A673 (cell line): ENCODE measurements at regions not wholly inside any gene's neighbourhood (a gene's known extent, or its start where the extent isn't known, plus 50 kb on each side); places are given as distances from the start of the nearest gene placed in this dataset.

Experiments
- BruUV-seq: library from RNA; stranded (reverse); fragments of 400-500 nt; replicated peaks from 2 replicates; lab custom pipeline; 2021; lab: Mats Ljungman, UMichigan
- CTCF ChIA-PET: fragments of 300-600 bp; sonication (Branson Sonifier 250); formaldehyde crosslinking; loops from one replicate; lab custom pipeline; 2022; ENCODE audit warnings: antibody characterized with exemption; lab: Charles Lee
- POLR2A ChIA-PET: fragments of 300-600 bp; sonication (Branson Sonifier 250); formaldehyde crosslinking; loops from one replicate; lab custom pipeline; 2022; ENCODE audit warnings: antibody characterized with exemption; ENCODE audit not compliant: low non-redundant PET; lab: Charles Lee
- DNase-seq: peaks from one replicate; pipeline ENCODE4 v3.0.0-alpha.2; 2015; ENCODE audit warnings: low spot score
- H3K27ac ChIP-seq: fragments of 200-600 bp; sonication (generic); 2 replicates; pipeline ENCODE4 v1.5.1; 2016; ENCODE audit warnings: mixed run types, low read depth, mild to moderate bottlenecking, mixed read lengths, antibody characterized with exemption, low read length; ENCODE audit not compliant: poor library complexity, severe bottlenecking
- H3K27me3 ChIP-seq: fragments of 200-600 bp; sonication (generic); replicated peaks from 2 replicates; pipeline ENCODE4 v1.6.1; 2017; ENCODE audit warnings: mixed run types, low read depth, mild to moderate bottlenecking, mixed read lengths, antibody characterized with exemption, low read length; ENCODE audit not compliant: insufficient read depth, poor library complexity
- H3K36me3 ChIP-seq: fragments of 200-600 bp; sonication (generic); 2 replicates; pipeline ENCODE4 v1.6.1; 2016; ENCODE audit warnings: mixed run types, mild to moderate bottlenecking, mixed read lengths, antibody characterized with exemption, low read length; ENCODE audit not compliant: insufficient read depth, poor library complexity, severe bottlenecking
- H3K4me1 ChIP-seq: fragments of 200-600 bp; sonication (generic); 2 replicates; pipeline ENCODE4 v1.6.1; 2017; ENCODE audit warnings: mixed run types, mild to moderate bottlenecking, mixed read lengths, antibody characterized with exemption, low read length; ENCODE audit not compliant: insufficient read depth, poor library complexity, severe bottlenecking
- H3K4me3 ChIP-seq: fragments of 200-600 bp; sonication (generic); 2 replicates; pipeline ENCODE4 v1.5.1; 2016; ENCODE audit warnings: low read depth, mixed run types, mild to moderate bottlenecking, mixed read lengths, low read length; ENCODE audit not compliant: poor library complexity, severe bottlenecking
- H3K9me3 ChIP-seq: fragments of 200-600 bp; sonication (generic); 2 replicates; pipeline ENCODE4 v1.6.1; 2016; ENCODE audit warnings: mixed run types, low read depth, mild to moderate bottlenecking, mixed read lengths, antibody characterized with exemption, low read length; ENCODE audit not compliant: poor library complexity, severe bottlenecking
- EZH2 ChIP-seq: fragments of 200-600 bp; sonication (generic); IDR thresholded peaks from 2 replicates; pipeline ENCODE4 v1.6.1; 2017; ENCODE audit warnings: borderline replicate concordance, low read depth, mild to moderate bottlenecking, mixed read lengths, antibody characterized with exemption, low read length; ENCODE audit not compliant: poor library complexity, severe bottlenecking
- intact Hi-C: fragments of 100-400 bp; cut with micrococcal nuclease; formaldehyde crosslinking; loops from one replicate; pipeline ENCODE4 v1.10.0; 2022; ENCODE audit not compliant: unreplicated experiment
- TF ChIP-seq, protein P1 (sequence below): fragments of 300-800, 200-600 bp; sonication (generic); conservative IDR thresholded peaks from 2 replicates; pipeline ENCODE4 v1.5.1; 2017; ENCODE audit warnings: low read depth, mild to moderate bottlenecking, antibody characterized with exemption, low read length, moderate library complexity, mixed read lengths

DNA sequence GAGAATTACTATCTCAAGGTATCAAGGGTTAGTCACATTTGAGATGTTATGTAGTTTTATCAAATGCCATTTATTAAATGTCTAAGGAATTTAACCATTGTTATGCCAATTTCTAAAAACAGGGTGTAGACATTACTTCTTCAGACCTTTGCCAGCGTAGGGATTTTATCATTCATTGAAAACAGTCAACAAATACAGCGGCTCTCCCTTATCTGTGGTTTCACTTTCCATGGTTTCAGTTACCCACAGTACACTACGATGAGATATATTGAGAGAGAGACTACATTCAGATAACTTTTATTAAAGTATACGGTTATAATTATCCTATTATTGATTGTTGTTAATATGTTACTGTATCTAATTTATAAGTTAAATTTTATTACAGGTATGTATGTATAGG lies 234.7 kb downstream of the TMX3 start:
- DNase-seq, result no peak
- ChIA-PET CTCF (no interaction called here), POLR2A (no interaction called here)
- H3K36me3 ChIP-seq, result peaks cover 13% of the 10 kb centered on the region
- peaks cover 6% of the 10 kb centered on the region for H3K9me3 ChIP-seq
- H3K27ac ChIP-seq, result no peak overlapping the region
- intact Hi-C loops, result no loop called here
- H3K4me3 ChIP-seq, result no peak overlapping the region
- no TSS peak for BruUV-seq
- TF ChIP-seq, protein P1, sequence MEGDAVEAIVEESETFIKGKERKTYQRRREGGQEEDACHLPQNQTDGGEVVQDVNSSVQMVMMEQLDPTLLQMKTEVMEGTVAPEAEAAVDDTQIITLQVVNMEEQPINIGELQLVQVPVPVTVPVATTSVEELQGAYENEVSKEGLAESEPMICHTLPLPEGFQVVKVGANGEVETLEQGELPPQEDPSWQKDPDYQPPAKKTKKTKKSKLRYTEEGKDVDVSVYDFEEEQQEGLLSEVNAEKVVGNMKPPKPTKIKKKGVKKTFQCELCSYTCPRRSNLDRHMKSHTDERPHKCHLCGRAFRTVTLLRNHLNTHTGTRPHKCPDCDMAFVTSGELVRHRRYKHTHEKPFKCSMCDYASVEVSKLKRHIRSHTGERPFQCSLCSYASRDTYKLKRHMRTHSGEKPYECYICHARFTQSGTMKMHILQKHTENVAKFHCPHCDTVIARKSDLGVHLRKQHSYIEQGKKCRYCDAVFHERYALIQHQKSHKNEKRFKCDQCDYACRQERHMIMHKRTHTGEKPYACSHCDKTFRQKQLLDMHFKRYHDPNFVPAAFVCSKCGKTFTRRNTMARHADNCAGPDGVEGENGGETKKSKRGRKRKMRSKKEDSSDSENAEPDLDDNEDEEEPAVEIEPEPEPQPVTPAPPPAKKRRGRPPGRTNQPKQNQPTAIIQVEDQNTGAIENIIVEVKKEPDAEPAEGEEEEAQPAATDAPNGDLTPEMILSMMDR, result no peak
- TF ChIP-seq EZH2, result no peak
- no peaks in the 10 kb centered on the region for H3K27me3 ChIP-seq
- peaks cover 15% of the 10 kb centered on the region for H3K4me1 ChIP-seq

DNA sequence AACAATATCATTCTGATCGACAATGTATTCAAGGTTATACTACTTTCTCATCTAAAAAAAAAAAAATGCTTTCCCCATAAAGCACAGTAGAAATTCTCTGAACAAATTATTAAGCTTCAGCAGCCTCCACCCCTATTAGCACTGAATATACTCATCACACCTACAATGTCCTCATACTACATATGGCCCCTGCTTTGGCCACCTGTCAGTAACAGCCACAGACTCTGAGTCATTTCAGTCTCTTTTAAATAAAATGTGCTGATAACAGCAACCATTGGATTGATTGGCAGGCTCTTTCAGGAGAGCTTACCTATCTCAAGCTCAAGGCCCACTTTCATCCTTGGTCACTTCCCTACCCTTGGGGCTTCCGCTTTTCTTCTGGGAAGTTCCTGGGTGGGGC lies 236.7 kb downstream of the TMX3 start:
- CTCF ChIA-PET, result no interaction called here
- intact Hi-C loops, result no loop called here

DNA sequence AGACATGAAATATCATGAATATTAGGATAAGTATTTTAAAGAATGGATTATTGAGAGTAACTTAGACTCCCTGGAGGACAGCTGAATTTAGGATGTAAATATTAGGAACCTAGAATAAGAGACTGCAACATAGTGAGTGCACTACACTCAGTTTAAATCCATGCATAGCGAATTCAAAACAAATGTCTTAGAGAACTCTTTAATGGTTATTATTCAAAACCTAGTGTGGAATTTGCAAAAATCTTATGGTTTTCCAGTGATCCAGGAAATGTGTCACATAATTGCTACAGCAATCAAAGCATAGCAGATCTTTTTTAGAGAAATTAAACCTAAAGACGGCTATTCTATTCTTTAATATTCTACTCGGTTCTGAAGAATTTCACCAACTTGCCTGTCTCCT lies 239.0 kb downstream of the TMX3 start:
- H3K4me1 ChIP-seq, result peaks cover 21% of the 10 kb centered on the region
- intact Hi-C loops, result no loop called here
- H3K9me3 ChIP-seq, result no peaks in the 10 kb centered on the region
- no peaks in the 10 kb centered on the region for H3K27me3 ChIP-seq
- no peaks in the 10 kb centered on the region for H3K36me3 ChIP-seq
- ChIA-PET POLR2A (no interaction called here), CTCF (no interaction called here)
- H3K27ac ChIP-seq, result peak overlapping the region; percentile 86
- DNase-seq, result peak; percentile 77
- TF ChIP-seq, protein P1, result no peak
- no peak for TF ChIP-seq EZH2
- H3K4me3 ChIP-seq, result no peak overlapping the region
- no TSS peak for BruUV-seq

More for the DNA sequence above, 236.7 kb downstream of the TMX3 start:
- Histone ChIP-seq H3K4me1 (peaks cover 21% of the 10 kb centered on the region), H3K9me3 (peaks cover 3% of the 10 kb centered on the region), H3K27me3 (no peaks in the 10 kb centered on the region), H3K36me3 (peaks cover 9% of the 10 kb centered on the region), H3K27ac (no peak overlapping the region), H3K4me3 (no peak overlapping the region)
- POLR2A ChIA-PET, result no interaction called here
- no TSS peak for BruUV-seq
- no peak for TF ChIP-seq EZH2
- TF ChIP-seq, protein P1, result no peak
- no peak for DNase-seq
